Nephron (organoid): ENCODE measurements at regions not wholly inside any gene's neighbourhood (a gene's known extent, or its start where the extent isn't known, plus 50 kb on each side); places are given as distances from the start of the nearest gene placed in this dataset.

ENCODE experiments used
- H3K27ac Mint-ChIP-seq, 3 experiments: 2 replicates each; pipeline ENCODE4 v1.8.0; 2020; ENCODE audit warnings: mixed read lengths in 3 of 3, mild to moderate bottlenecking in 2 of 3, moderate library complexity in 1 of 3
- H3K27me3 Mint-ChIP-seq: 2 replicates; pipeline ENCODE4 v1.8.0; 2021; ENCODE audit warnings: low read depth, mild to moderate bottlenecking, moderate library complexity, mixed read lengths
- H3K36me3 Mint-ChIP-seq: 2 replicates; pipeline ENCODE4 v1.8.0; 2020; ENCODE audit warnings: low read depth, mixed read lengths
- H3K4me1 Mint-ChIP-seq: 2 replicates; pipeline ENCODE4 v1.8.0; 2020; ENCODE audit warnings: mixed read lengths
- H3K4me3 Mint-ChIP-seq, 3 experiments: 2 replicates each; pipeline ENCODE4 v1.8.0; 2020; ENCODE audit warnings: mild to moderate bottlenecking in 3 of 3, mixed read lengths in 3 of 3, moderate library complexity in 2 of 3
- H3K9me3 Mint-ChIP-seq: 2 replicates; pipeline ENCODE4 v1.8.0; 2020; ENCODE audit warnings: mixed read lengths
- CTCF ChIP-seq, 3 experiments: fragments of 200-600 bp; sonication (generic); IDR thresholded peaks; one replicate each; pipeline ENCODE4 v1.5.0; 2021; ENCODE audit warnings: antibody characterized with exemption in 3 of 3; ENCODE audit not compliant: unreplicated experiment in 3 of 3

- Mint-ChIP-seq H3K9me3 (no peaks in the 10 kb centered on the region), H3K36me3 (no peaks in the 10 kb centered on the region), H3K27me3 (peaks cover 15% of the 10 kb centered on the region), H3K27ac (peak overlapping the region; percentile 19 to 45 (median 30)), H3K4me1 (peaks cover 10% of the 10 kb centered on the region), H3K4me3 (no peak overlapping the region)
- no peak for TF ChIP-seq CTCF (IDR thresholded peaks at IDR 0.05; ENCODE audit: unreplicated experiment in 3 of 3)
Observed at GRCh38 chr3:194939532-194939909, 253.8 kb downstream of the FAM43A start.

- no peaks in the 10 kb centered on the region for H3K36me3 Mint-ChIP-seq
- no peak overlapping the region for H3K4me3 Mint-ChIP-seq
- H3K9me3 Mint-ChIP-seq, result no peaks in the 10 kb centered on the region
- H3K4me1 Mint-ChIP-seq, result peaks cover 10% of the 10 kb centered on the region
- H3K27ac Mint-ChIP-seq, result no peak overlapping the region
- no peak for TF ChIP-seq CTCF (IDR thresholded peaks at IDR 0.05; ENCODE audit: unreplicated experiment in 3 of 3)
- peaks cover 15% of the 10 kb centered on the region for H3K27me3 Mint-ChIP-seq
Observed at GRCh38 chr3:194939949-194940770, 254.5 kb downstream of the FAM43A start.

GRCh38 chr3:194941360-194941955 lies 255.8 kb downstream of the FAM43A start:
- Mint-ChIP-seq H3K4me1 (peaks cover 16% of the 10 kb centered on the region), H3K27ac (peak overlapping the region in 1 of 3 experiments; percentile 1), H3K27me3 (peaks cover 19% of the 10 kb centered on the region), H3K36me3 (no peaks in the 10 kb centered on the region), H3K4me3 (no peak overlapping the region), H3K9me3 (no peaks in the 10 kb centered on the region)
- no peak for TF ChIP-seq CTCF (IDR thresholded peaks at IDR 0.05; ENCODE audit: unreplicated experiment in 3 of 3)

- H3K36me3 Mint-ChIP-seq, result no peaks in the 10 kb centered on the region
- H3K27me3 Mint-ChIP-seq, result peaks cover 19% of the 10 kb centered on the region
- H3K4me3 Mint-ChIP-seq, result no peak overlapping the region
- no peak overlapping the region for H3K27ac Mint-ChIP-seq
- no peaks in the 10 kb centered on the region for H3K9me3 Mint-ChIP-seq
- peaks cover 17% of the 10 kb centered on the region for H3K4me1 Mint-ChIP-seq
- TF ChIP-seq CTCF (IDR thresholded peaks at IDR 0.05; ENCODE audit: unreplicated experiment in 3 of 3), result no peak
Observed at GRCh38 chr3:194941956-194942511, 256.4 kb downstream of the FAM43A start.

GRCh38 chr3:194944526-194944925 lies 258.8 kb downstream of the FAM43A start:
- Mint-ChIP-seq H3K9me3 (peaks cover 11% of the 10 kb centered on the region), H3K4me1 (peaks cover 8% of the 10 kb centered on the region), H3K4me3 (no peak overlapping the region), H3K27me3 (peaks cover 12% of the 10 kb centered on the region), H3K27ac (no peak overlapping the region), H3K36me3 (no peaks in the 10 kb centered on the region)
- no peak for TF ChIP-seq CTCF (IDR thresholded peaks at IDR 0.05; ENCODE audit: unreplicated experiment in 3 of 3)
